ENCODE measurements at regions not wholly inside any gene's neighbourhood (a gene's known extent, or its start where the extent isn't known, plus 50 kb on each side); places are given as distances from the start of the nearest gene placed in this dataset.

DNA sequence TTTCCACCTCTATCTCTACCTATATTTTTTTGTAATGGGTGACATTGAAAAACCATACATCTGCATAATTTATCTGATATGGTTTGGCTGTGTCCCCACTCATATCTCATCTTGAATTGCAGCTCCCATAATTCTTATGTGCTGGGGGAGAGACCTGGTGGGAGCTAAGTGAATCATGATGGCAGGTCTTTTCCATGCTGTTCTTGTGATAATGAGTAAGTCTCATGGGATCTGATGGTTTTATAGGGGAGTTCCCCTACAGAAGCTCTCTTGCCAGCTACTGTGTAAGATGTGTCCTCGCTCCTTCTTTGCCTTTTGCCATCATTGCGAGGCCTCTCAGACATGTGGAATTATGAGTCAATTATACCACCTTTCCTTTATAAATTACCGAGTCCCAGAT is 551.0 kb upstream of the ANO5 start:
- Histone ChIP-seq H3K9me3 (peaks cover 0 to 5% (median 0%) of the 10 kb centered on the region in 4 donors), H3K4me3 (no peak overlapping the region), H3K27me3 (no peaks in the 10 kb centered on the region), H3K4me1 (no peaks in the 10 kb centered on the region), H3K36me3 (no peaks in the 10 kb centered on the region), H3K27ac (no peak overlapping the region)
- TF ChIP-seq POLR2AphosphoS5 (IDR thresholded peaks at IDR 0.05) (no peak), POLR2A (IDR thresholded peaks at IDR 0.05) (no peak), EP300 (IDR thresholded peaks at IDR 0.05) (no peak)
- TF ChIP-seq, protein P1, sequence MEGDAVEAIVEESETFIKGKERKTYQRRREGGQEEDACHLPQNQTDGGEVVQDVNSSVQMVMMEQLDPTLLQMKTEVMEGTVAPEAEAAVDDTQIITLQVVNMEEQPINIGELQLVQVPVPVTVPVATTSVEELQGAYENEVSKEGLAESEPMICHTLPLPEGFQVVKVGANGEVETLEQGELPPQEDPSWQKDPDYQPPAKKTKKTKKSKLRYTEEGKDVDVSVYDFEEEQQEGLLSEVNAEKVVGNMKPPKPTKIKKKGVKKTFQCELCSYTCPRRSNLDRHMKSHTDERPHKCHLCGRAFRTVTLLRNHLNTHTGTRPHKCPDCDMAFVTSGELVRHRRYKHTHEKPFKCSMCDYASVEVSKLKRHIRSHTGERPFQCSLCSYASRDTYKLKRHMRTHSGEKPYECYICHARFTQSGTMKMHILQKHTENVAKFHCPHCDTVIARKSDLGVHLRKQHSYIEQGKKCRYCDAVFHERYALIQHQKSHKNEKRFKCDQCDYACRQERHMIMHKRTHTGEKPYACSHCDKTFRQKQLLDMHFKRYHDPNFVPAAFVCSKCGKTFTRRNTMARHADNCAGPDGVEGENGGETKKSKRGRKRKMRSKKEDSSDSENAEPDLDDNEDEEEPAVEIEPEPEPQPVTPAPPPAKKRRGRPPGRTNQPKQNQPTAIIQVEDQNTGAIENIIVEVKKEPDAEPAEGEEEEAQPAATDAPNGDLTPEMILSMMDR (IDR thresholded peaks at IDR 0.05) = no peak
- 85 to 96% (median 91%) methylated on average over 3 of the region's 3 CpGs for WGBS, 5 donors
- DNase-seq = no peak
- intact Hi-C loops (cut with DNase I; ENCODE audit: low total_unique reads) = no loop called here

- Histone ChIP-seq H3K27me3 (no peaks in the 10 kb centered on the region), H3K27ac (no peak overlapping the region), H3K9me3 (no peaks in the 10 kb centered on the region), H3K4me3 (no peak overlapping the region), H3K4me1 (no peaks in the 10 kb centered on the region), H3K36me3 (no peaks in the 10 kb centered on the region)
- DNase-seq = no peak
- WGBS, 5 donors = 57 to 78% (median 71%) methylated on average over 1 of the region's 1 CpG
- TF ChIP-seq POLR2AphosphoS5 (IDR thresholded peaks at IDR 0.05) (no peak), EP300 (IDR thresholded peaks at IDR 0.05) (no peak), POLR2A (IDR thresholded peaks at IDR 0.05) (no peak)
- TF ChIP-seq, protein P1 (IDR thresholded peaks at IDR 0.05) = no peak
- intact Hi-C loops (cut with DNase I; ENCODE audit: low total_unique reads) = no loop called here
These were observed 546.5 kb upstream of the ANO5 start for GRCh38 chr11:21646351-21646750.

GRCh38 chr11:21650961-21651360 is 541.9 kb upstream of the ANO5 start:
- Histone ChIP-seq H3K4me1 (no peaks in the 10 kb centered on the region), H3K9me3 (no peaks in the 10 kb centered on the region), H3K4me3 (no peak overlapping the region), H3K27me3 (no peaks in the 10 kb centered on the region), H3K36me3 (no peaks in the 10 kb centered on the region), H3K27ac (no peak overlapping the region)
- 35 to 58% (median 42%) methylated on average over 1 of the region's 1 CpG for WGBS, 5 donors
- no peak for DNase-seq
- intact Hi-C loops (cut with DNase I; ENCODE audit: low total_unique reads) = no loop called here
- no peak for TF ChIP-seq POLR2AphosphoS5 (IDR thresholded peaks at IDR 0.05)
- TF ChIP-seq, protein P1 (IDR thresholded peaks at IDR 0.05) = no peak
- TF ChIP-seq EP300 (IDR thresholded peaks at IDR 0.05) = no peak
- TF ChIP-seq POLR2A (IDR thresholded peaks at IDR 0.05) = no peak

DNA sequence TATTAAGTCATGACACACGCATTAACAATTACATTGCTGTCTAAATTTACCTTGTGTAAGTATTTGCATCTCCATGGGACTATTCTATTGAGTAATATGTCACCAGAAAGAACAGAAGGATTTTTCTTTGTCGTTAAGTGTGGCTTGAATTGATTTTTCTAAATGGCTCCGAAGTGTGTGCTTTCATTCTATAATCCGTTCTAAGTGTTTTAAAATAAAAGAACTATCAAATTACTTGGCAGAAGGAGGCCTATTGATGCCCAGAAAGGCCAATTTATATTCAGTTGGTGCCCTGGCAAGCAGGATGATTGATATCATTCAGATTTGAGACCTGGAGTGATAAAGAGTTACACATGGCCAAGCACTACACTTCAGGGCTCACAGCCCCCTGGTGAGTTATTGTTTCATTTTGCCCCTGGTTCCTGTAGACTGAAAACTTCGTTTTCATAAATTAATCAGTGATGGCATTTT is 538.9 kb upstream of the ANO5 start:
- DNase-seq = no peak
- Histone ChIP-seq H3K9me3 (no peaks in the 10 kb centered on the region), H3K36me3 (no peaks in the 10 kb centered on the region), H3K4me3 (no peak overlapping the region), H3K4me1 (no peaks in the 10 kb centered on the region), H3K27me3 (no peaks in the 10 kb centered on the region), H3K27ac (no peak overlapping the region)
- no peak for TF ChIP-seq POLR2A (IDR thresholded peaks at IDR 0.05)
- no peak for TF ChIP-seq EP300 (IDR thresholded peaks at IDR 0.05)
- no peak for TF ChIP-seq POLR2AphosphoS5 (IDR thresholded peaks at IDR 0.05)
- TF ChIP-seq, protein P1 (IDR thresholded peaks at IDR 0.05) = no peak
- WGBS, 5 donors = 22 to 36% (median 31%) methylated on average over 5 of the region's 5 CpGs
- intact Hi-C loops (cut with DNase I; ENCODE audit: low total_unique reads) = no loop called here

All from stomach (tissue), 8 donors.